Renal pelvis (tissue), 1 donor: ENCODE measurements at regions not wholly inside any gene's neighbourhood (a gene's known extent, or its start where the extent isn't known, plus 50 kb on each side); places are given as distances from the start of the nearest gene placed in this dataset.

Experiments
- DNase-seq: peaks from one replicate; pipeline ENCODE4 v3.0.0-alpha.2; 2013

DNA sequence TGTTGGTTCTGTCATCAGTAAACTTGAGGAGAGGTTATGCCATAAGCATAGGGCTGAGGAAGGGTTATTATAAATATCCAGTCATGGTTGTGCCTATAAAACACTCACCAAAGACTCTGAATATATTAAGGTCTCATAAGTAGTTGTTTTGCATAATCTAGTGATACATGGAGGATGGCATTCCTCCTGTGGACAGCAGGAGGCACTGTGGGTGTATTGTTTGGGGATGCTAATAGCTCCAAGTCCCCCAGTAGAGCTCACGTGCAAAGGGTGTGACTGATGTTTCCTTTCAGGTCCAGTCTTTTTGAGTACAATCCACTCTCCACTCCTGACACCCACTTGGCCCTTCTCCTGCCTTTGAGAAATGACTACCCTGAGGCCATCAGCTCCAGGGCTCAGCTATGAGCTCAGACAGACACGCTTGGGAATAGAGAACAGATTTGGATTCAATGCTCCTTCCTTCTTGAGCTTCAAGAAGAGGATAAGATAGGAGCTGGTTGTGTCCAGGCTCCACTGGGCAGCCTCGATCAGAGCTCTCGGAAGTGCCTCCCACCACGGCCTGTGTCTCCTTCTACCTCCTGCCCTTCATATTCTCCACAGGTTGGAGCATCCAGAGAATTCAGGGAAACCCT is 85.2 kb upstream of the IGLL5 start:
- DNase-seq = no peak

DNA sequence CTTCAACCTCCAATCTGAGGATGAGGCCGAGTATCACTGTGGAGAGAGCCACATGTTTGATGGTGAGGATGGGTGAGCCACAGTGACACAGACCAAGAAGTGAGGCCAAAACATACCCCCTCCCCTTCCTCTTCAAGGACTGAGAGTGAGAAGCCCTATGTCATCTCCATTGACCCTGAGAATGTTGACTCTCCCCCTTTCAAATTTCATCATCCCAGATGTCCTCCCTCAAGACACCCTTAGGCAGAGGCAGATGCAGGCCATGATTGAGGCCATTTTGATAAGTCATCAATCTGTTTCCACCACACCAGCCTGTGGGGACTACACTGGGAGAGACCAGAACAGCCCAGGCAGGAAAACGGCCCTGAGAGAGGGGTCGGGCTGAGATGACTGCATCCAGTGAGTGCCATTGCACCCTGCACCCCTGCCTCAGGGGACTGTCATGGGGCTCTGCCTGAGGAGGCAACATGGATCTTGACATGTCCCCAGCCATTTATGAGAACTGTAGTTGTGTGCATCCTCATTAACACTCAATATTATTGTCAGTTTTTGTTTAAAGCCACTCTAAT is 84.2 kb upstream of the IGLL5 start:
- DNase-seq = no peak

DNA sequence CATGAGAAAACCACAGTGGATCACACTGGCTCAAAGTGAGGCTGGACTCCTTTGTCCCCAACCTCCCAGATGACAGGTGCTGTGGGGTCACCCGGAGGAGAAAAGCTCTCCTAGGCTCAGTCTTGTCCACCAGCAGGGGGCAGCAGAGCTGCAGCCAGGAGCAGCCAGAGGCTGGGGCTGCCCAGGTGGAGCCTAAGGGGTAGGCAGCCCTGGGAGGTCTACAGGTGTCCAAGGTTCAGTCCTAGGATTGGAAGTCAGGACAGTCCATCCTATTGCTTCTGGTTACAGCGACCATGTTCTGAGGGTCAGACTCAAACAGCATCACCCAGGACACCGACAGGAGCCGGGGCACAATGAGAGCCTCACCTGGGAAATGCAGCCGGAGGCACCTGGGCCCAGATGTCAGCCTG is 77.6 kb upstream of the IGLL5 start:
- DNase-seq = no peak

DNA sequence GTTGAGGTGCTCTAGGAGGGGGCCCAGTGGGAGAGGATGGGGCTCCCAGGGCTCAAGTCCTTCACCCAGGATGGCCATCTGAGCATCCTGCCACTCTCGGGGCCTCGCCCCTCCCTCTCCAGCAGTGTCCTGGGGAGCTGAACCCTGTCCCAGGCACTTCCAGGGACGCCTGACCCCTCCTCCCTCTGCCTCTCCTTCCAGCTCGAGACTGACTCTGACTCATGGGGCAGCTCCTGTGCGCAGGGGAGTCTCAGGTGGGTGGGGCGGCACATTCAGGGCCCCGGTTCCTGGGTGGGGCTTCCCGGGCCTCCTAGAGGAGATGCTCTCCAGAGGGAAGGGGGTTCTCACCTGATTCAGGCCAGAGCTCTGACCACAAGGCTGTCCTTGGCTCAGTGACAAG is 77.1 kb upstream of the IGLL5 start:
- no peak for DNase-seq

DNA sequence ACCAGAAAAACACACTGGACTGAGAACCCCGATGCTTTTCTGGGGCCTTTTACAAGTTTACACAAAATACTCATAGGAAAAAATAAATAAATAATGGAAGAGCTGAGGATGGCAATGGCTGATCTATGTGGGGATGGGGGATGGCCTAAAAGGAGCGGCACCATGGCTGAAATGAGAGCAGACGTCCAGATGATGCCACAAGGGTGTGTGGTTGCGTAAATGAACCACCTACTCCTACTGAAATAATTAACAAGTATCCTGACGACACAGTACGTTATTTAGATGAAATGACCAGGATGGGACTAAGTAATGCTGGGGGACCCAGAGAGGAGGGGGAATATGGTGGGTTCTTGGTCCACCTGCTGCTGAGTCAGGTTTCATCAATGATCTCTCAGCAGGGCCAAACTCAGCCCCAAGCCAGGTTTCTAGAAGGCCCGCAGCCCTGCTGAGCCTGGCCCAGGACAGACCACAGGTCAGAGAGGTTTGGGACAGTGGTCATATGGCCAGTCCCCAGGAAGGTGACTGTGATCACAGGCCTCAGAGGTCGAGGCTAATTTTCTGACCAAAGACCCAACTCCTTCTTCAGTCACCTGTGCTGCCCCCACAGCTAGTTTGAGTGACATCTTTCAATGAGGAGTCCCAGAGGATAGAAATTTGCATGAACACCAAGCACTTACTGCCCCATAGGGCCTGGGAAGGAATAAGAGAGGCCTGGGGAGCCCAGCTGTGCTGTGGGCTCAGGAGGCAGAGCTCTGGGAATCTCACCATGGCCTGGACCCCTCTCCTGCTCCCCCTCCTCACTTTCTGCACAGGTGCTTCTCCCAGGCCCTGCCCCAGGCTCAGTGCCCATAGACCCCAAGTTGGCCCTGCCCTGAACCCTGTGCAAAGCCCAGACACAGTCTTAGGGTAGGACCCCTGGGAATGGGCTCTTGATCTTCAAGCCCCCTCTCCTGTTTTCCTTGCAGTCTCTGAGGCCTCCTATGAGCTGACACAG is 76.3 kb upstream of the IGLL5 start:
- no peak for DNase-seq

DNA sequence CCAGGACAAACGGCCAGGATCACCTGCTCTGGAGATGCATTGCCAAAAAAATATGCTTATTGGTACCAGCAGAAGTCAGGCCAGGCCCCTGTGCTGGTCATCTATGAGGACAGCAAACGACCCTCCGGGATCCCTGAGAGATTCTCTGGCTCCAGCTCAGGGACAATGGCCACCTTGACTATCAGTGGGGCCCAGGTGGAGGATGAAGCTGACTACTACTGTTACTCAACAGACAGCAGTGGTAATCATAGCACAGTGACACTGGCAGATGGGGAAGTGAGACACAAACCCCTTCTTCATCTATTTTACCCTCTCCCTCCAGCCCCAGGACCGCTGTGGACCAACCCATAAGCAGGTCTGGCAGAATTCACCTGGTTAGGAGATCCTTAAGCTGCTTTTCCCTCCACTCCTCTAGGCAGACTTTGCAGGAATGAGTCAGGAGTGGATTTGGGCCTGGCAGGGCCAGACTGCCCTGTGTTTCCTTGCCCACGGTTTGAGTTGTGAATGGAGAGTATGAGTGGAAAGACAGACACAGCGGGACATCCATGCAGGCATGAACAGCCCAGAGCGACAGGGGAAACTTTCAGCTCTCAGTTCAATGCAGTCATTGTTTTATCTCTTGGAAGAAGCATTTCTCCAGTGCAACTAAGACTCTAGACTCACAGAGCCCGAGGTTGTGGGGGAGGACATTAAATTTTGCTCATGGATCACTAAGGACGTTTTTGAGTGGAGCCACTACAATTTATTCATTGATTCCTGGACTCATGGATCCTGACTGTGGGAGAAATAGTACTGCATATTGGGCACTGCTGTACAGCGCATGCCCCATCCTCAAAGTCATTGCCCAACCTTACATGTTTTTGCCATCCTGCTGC is 75.3 kb upstream of the IGLL5 start:
- no peak for DNase-seq

DNA sequence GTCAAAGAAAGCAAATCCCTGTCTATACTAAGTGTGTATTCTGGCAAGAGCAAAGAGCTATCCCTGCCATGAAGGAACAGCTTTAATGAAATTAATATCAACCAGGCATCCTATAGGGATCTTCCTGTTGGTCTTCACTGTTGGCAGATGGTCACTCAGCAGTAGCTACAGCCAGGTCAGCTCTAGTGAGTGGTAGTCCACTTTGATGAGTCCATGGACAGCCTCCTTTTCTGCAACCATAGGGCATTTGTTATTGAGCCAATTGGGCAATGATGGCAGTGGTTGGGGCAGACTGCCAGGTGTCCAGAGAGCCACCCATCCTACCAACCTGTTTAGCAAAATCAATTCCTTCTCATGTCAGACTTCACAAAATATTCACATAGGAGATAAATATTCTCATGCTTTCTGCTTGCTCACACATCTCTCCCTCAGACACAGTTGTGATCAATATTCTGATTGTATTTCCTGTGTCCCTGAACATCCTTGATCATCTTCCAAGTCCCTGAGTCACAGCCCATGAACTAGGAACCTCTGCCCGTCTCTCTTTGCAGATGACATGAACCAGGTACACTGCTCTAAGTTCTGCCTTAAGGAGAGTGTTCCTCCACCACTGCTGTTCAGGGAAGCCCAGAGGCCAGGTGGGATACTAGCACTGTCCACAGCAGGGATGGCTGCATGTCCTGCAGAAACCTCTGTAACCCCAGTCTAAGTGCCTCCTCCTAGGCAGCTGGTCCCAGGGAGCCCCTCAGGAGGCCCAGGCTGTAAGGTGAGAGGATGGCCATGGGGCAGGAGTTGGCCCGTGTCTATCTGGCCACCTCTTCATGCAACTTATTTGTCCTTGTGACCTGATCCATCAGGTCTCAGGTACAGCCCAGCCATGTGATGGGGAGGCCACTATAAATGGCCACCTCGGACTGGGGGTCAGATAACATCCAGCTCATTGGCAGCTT is 74.2 kb upstream of the IGLL5 start:
- DNase-seq = no peak

DNA sequence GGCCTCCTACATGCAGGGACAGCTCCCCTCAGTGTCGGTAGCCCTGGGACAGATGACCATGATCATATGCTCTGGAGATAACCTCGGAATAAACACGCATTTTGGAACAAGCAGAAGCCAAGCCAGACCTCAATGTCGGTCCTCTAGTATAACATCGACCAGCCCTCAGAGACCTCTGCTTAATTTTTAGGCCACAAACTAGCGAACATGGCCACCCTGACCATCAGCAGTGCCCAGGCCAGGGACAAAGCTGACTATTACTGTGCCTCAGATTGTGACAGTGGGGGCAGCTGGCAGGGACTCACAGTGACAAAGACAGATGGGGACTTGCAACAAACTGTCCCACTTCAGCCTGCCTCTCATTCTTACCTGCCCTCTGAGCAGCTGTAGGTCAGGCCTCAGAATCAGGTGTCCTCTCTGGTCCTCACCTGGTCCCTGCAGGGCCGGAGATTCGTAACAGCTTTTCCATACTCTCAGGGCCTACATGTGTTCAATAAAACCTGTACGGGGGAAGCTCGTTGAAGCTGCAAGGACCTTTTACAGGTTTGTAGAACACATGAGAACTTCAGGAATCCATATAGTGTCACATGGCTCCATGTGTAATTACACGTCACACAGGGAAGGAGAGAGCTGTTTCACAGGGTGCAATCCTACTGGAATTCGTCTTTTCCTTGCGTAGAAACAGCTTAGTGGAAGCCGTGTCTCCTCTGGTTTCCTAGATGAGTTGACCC is 72.8 kb upstream of the IGLL5 start:
- DNase-seq = no peak

DNA sequence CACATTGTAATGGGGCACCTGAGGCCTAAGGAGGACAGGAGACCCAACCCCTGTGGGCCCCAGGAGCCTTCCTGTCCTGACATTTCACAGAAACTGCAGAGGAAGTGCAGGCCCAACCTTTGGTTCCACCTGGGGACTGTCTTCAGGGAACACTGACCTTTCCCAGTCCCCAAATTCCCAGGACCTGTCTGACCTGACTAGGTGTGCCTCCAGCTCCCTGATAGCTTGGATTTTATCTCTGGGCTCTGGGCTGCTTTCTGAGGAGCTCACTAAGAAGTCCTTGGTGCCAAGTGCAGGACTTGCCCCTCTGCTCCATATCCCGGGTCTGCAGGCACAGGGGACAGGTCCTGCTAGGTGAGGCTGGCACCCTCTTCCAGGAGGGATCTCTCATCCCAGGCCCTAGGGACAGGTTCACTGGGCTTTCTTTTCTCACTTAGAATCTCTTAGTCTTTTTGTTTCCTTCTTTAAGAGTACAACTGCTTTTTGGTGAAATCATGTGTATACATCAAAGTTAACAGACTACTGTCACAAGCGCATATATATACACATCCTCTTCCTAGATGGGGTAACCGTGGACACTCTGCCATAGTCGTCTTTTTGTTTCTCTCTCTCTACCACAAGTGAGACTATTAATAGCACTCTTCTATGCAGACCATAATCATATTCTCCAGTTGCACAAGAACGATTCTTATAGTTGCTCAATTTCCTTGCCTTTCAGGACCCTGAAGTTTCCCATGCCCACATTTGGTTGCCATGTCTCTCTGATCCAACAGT is 72.0 kb upstream of the IGLL5 start:
- no peak for DNase-seq

DNA sequence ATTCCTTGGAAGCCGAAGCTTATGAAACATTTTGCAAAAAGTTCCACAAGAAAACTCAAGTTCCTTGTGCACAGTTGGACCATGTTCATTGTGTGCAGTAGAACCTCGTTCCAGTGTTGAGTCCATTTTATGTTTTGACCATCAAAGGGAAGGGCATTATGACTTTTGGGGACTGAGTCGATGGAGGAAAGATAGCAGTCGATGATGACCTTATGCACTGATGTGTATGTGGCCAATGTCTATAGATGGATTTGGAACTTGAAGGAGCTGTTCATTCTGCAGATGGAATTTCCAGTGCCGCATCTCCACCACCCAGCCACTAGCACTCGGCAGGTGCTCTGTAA is 71.5 kb upstream of the IGLL5 start:
- no peak for DNase-seq

DNA sequence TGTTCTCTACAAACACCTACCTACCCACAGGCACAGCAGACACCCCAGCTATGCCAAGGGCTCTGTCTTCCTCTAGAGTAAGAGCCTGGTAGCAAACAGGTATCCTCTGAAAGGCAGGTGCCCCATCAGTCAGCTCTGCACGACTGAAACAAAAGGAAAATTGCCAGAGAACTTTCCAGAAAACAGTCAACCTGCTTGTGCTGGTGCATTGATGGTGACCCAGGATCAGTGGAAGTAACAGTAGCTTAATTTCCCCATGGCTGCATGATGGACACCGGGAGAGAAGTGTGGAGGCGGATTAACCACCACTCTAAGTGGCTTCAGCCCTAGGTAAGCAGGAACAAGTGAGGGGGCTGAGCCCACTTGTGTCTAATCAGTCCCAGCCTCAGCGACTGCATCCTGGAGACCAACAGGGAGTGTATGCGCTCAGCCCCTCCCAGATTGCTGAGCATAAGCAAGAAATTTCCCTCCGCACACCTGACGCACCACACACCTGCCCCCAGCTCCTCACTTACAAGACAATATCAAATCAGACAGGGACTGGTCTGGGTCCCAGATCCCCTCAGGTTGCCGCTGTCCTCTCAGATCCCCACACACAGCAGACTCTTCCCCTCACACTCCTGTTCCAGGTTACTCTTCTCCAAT is 70.7 kb upstream of the IGLL5 start:
- no peak for DNase-seq

DNA sequence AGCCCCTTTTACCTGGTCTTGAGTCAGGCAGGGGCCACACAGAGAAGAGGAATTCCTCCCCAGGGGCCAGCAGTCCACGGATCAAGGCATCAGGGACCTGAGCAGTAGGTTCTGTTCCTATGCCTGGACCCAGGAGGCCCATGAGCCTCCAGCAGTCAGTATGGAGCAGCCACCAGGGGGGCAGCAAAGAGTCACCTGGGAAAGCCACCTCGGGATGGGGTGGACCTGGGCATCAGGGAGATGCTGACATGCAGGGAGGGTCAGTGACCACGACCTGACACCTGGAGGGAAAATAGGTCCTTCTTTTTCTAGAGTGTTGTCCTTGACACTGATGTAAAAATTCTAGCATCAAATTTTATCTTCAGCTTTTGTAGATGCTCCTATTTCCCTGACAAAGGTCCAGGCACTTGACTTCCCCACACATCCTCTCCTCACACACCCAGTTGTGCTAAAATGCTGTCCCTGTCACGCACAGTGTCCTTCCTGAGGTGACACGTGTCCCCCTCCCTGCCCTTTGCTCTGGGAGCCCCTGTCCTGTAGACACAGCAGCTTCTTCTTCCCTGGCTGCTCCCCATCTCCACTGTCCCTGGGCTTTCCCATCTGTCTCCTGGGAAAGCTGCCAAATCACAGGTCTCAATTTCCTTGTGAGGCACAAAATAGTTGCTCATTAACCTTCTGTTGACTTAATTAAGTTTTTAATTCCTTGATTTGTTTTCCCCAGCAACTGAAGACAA is 70.0 kb upstream of the IGLL5 start:
- no peak for DNase-seq

DNA sequence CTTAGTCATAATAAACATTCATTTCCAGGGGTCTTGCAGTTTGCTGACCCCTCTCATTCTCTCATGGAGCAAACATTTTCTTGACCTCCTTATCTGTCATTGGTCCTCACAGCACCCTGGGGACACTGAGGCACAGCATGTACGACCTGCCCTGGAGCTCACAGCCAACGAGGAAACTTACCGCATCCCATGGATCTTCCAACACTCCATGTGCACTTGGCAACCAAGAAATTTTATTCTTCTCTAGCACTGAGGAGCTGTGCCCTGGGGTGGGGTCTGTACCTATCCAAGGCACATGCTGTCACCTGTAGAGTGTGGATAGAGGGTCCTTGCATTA is 69.4 kb upstream of the IGLL5 start:
- no peak for DNase-seq

DNA sequence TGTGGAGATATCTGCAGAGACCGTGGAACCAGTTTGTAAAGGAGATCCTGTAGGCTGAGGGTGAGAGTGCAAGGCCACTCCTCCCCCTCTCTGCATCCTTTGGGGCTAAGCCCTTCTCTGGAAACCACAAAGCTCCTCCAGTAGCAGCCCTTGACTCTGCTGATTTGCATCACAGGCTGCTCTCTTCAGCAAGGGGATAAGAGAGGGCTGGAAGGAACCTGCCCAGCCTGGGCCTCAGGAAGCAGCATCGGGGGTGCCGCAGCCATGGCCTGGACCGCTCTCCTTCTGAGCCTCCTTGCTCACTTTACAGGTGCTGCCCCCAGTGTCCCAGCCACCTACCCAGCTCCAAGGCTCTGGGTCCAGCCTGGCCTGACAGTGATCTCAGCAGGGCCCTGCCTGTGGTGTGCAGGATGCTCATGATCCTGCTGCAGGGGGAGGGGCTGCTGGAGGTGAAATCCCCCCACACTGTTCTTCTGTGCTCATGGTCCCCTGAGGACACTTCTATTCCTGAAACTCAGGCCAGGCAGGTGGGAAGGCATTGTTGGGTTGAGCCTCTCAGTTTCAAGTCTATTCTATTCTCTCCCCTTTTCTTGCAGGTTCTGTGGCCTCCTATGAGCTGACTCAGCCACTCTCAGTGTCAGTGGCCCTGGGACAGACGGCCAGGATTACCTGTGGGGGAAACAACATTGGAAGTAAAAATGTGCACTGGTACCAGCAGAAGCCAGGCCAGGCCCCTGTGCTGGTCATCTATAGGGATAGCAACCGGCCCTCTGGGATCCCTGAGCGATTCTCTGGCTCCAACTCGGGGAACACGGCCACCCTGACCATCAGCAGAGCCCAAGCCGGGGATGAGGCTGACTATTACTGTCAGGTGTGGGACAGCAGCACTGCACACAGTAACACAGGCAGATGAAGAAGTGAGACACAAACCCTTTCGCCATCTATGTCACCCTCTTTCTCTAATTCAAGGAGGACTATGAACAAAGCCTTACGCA is 68.5 kb upstream of the IGLL5 start:
- DNase-seq = no peak

DNA sequence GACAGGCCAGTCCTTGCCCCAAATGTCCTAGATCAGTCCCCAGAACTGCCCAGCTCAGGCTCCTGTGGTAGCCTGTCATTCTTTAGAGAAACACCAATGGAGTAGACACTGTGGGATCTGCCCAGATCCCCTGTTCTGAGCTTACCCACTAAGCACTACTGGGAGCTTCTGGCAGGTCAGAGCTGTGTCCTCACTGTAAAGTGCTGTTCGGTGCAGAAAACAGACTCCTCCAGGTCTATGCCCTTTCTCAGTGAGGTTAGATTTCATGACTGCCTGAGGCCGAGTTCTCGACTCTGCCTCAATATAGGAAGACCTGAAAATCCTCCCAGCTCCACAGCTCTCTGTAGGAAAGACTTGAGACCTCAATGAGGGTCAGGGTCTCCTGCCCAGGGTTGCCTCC is 67.5 kb upstream of the IGLL5 start:
- no peak for DNase-seq

DNA sequence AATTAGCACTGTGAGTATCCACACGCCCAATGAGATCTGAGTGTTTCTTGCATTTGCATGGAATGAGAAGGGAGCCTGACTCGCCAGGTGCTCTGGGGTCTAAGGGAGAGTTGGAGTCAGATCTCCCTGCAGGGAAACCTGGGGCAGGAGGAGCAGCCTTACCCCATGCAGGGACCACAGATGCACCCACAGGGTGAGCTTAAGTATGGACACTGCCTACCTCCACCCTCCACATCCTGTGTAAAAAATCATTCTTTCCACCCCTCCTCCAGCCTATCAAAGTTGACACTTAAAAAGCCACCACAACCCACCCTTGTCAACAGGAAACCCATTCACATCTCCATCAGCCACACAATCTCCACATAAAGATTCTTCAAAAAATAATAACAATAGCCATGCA is 67.0 kb upstream of the IGLL5 start:
- no peak for DNase-seq

DNA sequence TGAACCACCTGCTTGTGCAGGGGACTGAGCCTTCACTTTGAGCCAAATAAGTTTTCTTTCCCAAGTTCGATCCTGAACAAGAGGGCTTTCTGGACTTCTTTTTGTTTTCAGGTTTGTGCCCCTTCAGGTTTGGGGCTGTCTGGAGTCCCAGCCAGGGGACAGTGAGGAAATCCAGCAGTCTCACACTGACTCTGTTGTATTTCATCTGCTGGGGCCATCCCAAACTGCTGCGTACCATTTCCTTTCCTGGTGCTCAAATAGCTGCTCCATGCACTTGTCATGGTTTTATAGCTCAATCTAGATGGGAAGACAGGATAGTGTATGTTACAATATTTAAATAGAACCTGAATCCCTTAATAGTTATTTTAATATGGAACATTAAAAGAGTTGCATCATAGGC is 66.3 kb upstream of the IGLL5 start:
- no peak for DNase-seq
